Epithelial cell of esophagus (primary cell): ENCODE measurements at regions not wholly inside any gene's neighbourhood (a gene's known extent, or its start where the extent isn't known, plus 50 kb on each side); places are given as distances from the start of the nearest gene placed in this dataset.

Experiments used
- DNase-seq: peaks from one replicate; pipeline ENCODE4 v3.0.0; 2010; ENCODE audit warnings: low read depth
- H3K4me3 ChIP-seq: 2 replicates; pipeline ENCODE4 v1.5.1; 2011; ENCODE audit warnings: mild to moderate bottlenecking, low read length, control low read depth
- CTCF ChIP-seq: IDR thresholded peaks from 2 replicates; pipeline ENCODE4 v1.5.1; 2011; ENCODE audit warnings: low read depth, mild to moderate bottlenecking, low read length, control low read depth, inconsistent platforms; ENCODE audit not compliant: insufficient read depth; ENCODE audit errors: missing control alignments

GRCh38 chr2:2399396-2399795 lies 68.3 kb upstream of the MYT1L start:
- no peak overlapping the region for H3K4me3 ChIP-seq
- no peak for TF ChIP-seq CTCF
- DNase-seq: no peak

GRCh38 chr2:2392332-2392731 lies 61.3 kb upstream of the MYT1L start:
- TF ChIP-seq CTCF: no peak
- no peak for DNase-seq
- no peak overlapping the region for H3K4me3 ChIP-seq

- no peak for DNase-seq
- no peak for TF ChIP-seq CTCF
- H3K4me3 ChIP-seq: no peak overlapping the region
Measured at GRCh38 chr2:2389215-2389614, 58.1 kb upstream of the MYT1L start.
